ENCODE measurements at regions not wholly inside any gene's neighbourhood (a gene's known extent, or its start where the extent isn't known, plus 50 kb on each side); places are given as distances from the start of the nearest gene placed in this dataset.

GRCh38 chr10:114723361-114723760 is 65.3 kb upstream of the ABLIM1 start:
- H3K4me3 ChIP-seq (ENCODE audit: low read depth, low read length) = no peak overlapping the region
- no peak for DNase-seq (ENCODE audit: low read depth)
- no peak for TF ChIP-seq CTCF (IDR thresholded peaks at IDR 0.05; ENCODE audit: insufficient read depth, low read length)

- DNase-seq (ENCODE audit: low read depth) = no peak
- TF ChIP-seq CTCF (IDR thresholded peaks at IDR 0.05; ENCODE audit: insufficient read depth, low read length) = no peak
- no peak overlapping the region for H3K4me3 ChIP-seq (ENCODE audit: low read depth, low read length)
These were observed 66.1 kb upstream of the ABLIM1 start for GRCh38 chr10:114723991-114724715.

GRCh38 chr10:114724716-114725106 is 66.6 kb upstream of the ABLIM1 start:
- H3K4me3 ChIP-seq (ENCODE audit: low read depth, low read length) = no peak overlapping the region
- DNase-seq (ENCODE audit: low read depth) = no peak
- no peak for TF ChIP-seq CTCF (IDR thresholded peaks at IDR 0.05; ENCODE audit: insufficient read depth, low read length)

- TF ChIP-seq CTCF (IDR thresholded peaks at IDR 0.05; ENCODE audit: insufficient read depth, low read length) = no peak
- DNase-seq (ENCODE audit: low read depth) = no peak
- H3K4me3 ChIP-seq (ENCODE audit: low read depth, low read length) = no peak overlapping the region
These were observed 68.8 kb upstream of the ABLIM1 start for GRCh38 chr10:114726820-114727271.

GRCh38 chr10:114728325-114728724 is 70.2 kb upstream of the ABLIM1 start:
- TF ChIP-seq CTCF (IDR thresholded peaks at IDR 0.05; ENCODE audit: insufficient read depth, low read length) = no peak
- H3K4me3 ChIP-seq (ENCODE audit: low read depth, low read length) = no peak overlapping the region
- no peak for DNase-seq (ENCODE audit: low read depth)

GRCh38 chr10:114729103-114729659 is 71.1 kb upstream of the ABLIM1 start:
- no peak for DNase-seq (ENCODE audit: low read depth)
- no peak for TF ChIP-seq CTCF (IDR thresholded peaks at IDR 0.05; ENCODE audit: insufficient read depth, low read length)
- no peak overlapping the region for H3K4me3 ChIP-seq (ENCODE audit: low read depth, low read length)
